ENCODE measurements at regions not wholly inside any gene's neighbourhood (a gene's known extent, or its start where the extent isn't known, plus 50 kb on each side); places are given as distances from the start of the nearest gene placed in this dataset.
A peak's percentile ranks its signal among the peaks of the same experiment; 100 is the strongest.

DNA sequence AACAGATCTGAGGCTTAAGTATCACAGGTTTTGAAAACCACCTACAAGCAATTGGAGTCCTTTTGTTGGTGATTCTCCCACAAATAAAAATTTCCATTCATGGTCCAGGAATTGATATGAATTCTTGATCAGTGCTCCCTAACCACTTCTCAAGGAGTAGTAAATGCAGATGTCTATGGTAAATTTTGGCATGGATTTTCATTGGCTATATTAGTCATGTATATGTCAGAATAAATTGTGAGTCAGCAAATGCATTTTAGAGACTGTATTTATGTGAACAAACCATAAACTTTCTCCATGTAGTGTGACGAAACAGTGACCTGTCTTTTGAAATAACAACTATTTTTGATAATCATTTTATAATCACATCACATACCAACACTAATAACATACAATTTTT is 611.1 kb downstream of the HTR1A start:
- no peak for DNase-seq (ENCODE audit: low read depth, low spot score)

DNA sequence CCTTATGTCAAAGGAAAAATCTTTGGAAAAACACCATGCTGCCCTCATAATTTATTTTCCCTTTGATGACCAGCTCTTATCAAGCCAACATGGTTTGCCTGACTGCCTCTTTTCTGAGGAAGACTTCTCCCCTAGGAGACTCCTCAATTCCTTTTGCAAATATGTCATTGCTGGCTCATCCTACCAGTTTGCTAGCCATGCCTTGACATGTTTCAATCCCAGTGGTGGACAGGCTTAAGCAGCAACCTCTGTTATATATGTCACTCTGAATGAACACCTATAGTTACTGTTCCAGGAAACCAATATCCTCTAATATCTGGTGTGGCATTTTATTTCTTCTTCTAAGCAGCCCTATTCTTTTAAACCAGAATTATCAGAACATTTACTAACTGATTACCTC is 615.8 kb downstream of the HTR1A start:
- no peak for DNase-seq (ENCODE audit: low read depth, low spot score)

DNA sequence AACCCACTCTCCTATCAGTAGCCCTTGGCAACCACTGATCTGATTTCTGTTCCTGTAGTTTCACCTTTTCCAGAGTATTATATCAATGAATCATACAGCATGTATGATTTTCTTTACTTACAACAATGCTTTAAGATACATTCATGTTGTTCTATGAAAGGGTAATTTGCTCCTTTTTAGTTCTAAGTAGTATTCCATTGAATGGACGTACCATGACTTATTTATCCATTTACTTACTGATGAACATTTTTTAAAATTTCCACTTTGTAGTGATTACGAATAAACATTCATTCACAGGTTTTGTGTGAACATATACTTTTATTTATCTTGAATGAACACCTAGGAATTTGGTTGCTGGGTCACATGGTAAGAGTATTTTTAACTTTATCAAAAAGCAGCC is 620.8 kb downstream of the HTR1A start:
- no peak for DNase-seq (ENCODE audit: low read depth, low spot score)

DNA sequence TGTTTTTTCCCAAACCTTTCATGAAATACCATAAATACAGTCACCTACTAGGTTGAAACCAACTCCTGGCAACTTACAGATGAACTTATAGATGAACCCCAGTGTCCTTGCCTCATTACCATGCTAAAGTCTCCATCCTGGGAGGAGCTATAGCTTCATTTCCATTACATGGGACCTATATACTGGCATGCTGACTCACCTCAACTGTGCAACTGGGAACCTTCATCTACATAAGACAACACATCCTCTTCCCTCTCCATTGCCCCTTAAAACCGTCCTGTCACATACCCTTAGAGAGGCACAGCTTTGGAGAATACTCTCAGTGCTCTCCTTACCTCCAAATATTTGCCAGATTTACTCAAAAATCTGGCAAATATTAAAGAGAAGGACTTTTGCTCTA is 638.3 kb downstream of the HTR1A start:
- DNase-seq (ENCODE audit: low read depth, low spot score) = no peak

DNA sequence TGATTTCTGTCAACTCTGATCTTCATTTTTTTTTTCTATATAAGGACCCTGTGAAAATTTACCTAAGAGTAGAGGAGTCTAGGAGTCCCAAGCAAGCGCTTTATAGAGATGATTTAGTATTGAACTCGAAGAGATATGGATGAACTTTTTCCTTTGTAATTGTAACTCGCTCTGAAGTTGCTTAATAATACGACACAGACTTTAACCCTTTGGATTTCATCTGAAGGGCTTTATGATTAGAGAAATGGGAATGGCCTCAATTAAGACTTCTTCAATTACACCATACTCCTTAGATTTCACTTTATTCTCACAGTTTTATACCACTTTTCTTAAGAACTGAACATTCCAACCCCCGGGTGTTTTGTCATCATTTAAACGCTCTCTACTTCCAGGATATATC is 647.7 kb downstream of the HTR1A start:
- no peak for DNase-seq (ENCODE audit: low read depth, low spot score)

DNA sequence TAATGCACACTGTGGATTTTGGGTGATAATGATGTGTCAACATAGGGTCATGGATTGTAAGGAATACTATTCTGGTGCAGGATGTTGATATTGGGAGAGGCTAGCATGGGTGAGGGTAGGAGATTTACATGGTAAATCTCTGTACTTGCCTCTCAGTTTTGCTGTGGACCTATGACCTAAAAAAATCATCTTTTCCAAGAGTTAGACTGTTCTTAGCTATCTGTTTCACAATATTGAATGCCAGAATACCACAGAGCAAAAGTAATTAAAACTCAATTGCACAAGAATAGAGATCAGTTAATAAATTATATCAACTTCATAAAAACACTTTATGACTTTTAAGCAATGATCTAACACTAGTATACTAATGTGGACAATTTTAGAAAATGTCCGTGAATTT is 651.6 kb downstream of the HTR1A start:
- no peak for DNase-seq (ENCODE audit: low read depth, low spot score)

DNA sequence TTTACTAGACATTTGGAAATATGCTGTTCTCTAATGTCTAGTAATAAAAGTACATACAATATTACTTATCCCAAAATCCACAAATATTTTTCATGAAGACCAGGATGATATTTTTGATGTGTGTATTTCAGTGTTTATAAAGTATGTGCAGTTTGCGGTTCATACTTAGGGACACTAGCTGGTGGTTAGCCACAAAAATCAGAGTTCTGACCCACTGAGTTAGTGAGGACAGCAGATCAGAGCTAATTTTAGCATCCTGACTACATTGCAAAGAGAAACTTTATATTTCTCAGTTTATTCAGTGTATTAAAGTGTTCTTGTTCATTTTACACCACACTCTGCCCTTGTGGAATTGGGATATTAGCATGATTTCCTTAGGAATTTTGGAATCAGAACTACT is 655.3 kb downstream of the HTR1A start:
- no peak for DNase-seq (ENCODE audit: low read depth, low spot score)

DNA sequence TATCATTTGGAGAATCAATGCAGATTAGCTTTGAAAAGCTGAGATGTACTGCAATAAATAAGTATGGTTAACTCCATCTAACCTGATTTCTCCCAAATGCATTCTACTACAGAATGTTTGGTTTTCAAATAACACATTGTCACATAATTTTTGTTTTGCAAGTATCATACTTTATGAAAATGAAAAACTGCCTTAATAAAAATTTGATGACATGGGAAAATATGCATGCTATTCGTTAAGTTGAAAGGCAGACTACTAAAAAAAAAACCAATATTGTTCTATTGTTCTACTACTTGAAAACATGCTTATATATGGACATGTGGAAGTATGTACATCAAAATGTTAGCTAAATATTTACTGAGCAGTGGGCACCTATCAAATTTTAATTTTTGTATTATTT is 668.9 kb downstream of the HTR1A start:
- no peak for DNase-seq (ENCODE audit: low read depth, low spot score)

DNA sequence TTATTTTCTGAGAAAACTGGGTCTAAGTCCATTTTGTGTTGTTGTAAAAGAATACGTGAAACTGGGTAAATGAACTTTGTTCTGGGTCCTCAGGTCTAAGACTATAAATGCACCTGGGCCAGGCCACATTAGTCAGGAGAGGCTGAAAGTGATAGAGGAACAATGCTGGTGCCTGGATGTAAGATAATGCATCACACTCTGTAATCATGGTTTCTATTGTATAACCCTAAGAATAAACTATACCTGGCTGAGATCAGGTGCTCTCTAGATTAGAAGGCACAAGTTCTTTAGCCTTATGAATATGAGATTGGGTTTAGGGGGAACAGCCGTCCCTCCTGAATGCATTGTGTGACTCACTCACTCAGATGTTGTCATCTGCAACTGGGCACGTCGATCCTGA is 675.5 kb downstream of the HTR1A start:
- no peak for DNase-seq (ENCODE audit: low read depth, low spot score)

DNA sequence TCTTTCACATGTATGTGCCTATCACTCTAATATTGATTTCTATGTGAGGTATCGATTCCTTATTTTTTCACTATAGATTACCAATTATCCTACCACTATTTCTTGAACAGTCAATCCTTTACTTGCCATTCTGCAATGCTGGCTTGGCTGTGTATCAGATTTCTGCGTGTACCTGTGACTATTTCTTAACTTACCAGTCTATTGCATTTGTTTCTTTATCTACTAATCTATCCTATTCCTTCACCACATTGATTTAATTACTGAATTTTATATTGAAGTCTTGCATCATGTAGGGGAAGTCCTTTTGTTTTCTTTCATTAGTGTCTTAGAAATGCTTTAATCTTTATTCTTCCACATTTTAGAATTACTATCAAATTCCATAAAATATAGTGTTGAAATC is 684.8 kb downstream of the LRRC70 start:
- DNase-seq (ENCODE audit: low read depth, low spot score) = no peak

DNA sequence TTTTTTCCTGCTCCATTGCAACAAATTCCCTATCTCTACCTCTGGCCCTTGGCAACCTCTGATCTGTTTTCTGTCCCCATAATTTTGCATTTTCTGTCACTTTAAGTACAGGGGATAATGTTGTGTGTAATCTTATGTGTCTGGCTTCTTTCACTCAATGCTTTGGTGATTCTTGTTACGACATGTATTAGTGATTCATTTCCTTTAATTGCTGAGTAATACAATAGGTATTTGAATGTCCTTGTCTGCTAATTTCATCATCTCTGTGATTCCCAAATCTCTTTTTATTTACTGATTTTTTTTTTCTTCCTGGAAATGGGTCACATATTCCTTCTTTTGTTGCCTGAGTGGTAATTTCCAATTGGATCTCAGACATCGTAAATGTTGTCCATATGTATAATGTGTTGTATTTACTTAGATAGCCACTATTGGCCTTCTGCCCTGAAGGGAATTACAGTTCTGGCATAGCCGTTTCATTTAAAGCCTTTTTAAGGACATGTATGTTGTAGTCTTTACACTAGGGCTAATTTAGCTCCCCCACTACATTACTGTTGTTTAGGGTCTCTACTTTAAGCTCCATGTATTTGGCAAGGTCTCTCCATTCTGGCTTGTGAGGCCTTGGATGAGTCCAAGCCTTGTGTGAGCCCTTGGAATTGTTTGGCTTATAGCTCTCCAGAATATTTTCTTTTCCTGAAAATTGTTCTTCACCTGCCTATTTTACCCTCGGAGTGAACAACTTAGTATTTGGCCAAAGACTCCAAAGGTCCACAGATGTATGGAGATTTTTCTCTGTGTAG is 683.8 kb downstream of the LRRC70 start:
- DNase-seq (ENCODE audit: low read depth, low spot score) = peak; percentile 13

DNA sequence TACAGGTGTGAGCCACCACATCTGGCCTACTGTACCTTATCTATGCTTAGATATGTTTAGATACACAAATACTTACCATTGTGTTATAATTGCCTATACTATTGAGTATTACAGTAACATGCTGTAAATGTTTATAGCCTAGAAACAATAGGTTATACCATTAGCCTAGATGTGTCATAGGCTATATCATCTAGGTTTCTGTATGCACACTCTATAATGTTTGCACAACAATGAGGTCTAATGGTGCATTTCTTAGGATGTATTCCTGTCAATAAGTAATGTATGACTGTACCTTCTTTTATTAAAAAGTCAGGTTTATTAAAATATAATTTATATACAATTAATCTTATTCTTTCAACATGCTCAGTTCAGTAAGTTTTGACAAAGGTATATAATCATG is 683.1 kb downstream of the LRRC70 start:
- no peak for DNase-seq (ENCODE audit: low read depth, low spot score)

DNA sequence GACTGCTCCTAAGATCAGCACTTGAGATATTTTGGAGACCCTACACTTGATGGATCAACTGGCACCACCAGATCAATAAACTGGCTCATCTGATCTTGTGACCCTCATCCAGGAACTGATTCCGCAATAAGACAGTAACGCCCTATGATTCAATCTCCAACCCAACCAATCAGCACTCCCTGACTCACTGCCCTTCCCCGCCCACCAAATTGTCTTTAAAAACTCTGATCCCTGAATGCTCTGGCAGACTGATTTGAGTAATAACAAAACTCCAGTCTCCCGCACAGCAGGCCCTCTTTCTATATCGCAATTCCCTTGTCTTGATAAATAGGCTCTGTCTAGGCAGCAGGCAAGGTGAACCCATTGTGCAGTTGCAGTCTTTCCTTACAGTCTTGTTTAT is 677.0 kb downstream of the LRRC70 start:
- no peak for DNase-seq (ENCODE audit: low read depth, low spot score)

DNA sequence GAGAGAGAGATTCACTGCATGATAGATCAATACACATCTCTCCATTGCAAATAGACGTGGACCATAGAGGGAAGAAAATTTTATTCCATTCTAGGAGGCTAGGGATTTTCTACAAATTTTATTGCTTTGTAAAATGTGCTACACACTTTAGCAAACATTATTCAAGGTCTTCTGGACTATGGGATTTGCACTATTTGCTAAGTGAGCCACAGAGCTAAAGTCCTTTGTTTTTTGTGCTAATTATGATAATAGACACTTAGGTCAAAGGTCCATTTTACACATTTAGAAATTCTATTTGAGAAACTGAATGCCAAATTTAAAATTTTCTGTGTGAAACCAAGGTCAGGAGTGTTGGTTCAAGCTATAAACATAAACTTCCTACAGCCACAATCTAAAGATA is 672.3 kb downstream of the LRRC70 start:
- DNase-seq (ENCODE audit: low read depth, low spot score) = no peak

DNA sequence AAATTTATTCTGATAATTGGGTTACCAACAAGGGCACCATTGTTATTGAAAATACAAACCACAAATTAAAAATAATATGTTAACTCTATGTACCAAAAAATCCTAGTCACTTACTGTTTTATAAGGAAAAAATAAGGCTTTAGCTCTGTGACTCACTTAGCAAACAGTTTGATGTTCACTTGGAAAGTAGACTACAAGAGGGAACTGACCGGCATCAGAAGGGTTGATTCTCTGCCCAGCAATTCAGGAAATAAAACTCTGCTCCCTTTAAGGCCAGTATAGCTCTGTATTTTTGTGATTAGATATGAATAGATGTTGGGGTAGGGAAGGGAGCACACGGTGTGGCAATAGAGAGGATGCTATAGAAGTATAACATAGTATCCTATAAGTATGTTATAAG is 671.3 kb downstream of the LRRC70 start:
- no peak for DNase-seq (ENCODE audit: low read depth, low spot score)

DNA sequence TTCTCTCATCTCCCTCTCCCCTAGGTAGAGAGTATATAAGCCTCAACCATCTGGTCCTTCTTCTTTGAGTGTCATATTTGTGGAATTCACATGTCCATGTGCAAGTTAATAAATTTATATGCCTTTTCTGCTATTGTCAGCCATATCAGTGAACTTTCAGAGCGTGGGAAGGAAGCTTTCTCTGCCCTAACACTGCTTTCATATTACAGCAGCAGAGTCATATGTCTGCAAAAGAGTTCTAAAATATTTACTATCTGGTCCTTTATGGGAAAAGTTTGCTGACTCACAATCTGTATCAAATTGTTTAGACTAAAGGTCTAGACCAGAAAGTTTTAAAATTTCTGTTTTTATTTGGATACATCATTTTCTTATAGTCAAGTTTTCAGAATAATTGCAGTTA is 669.0 kb downstream of the LRRC70 start:
- no peak for DNase-seq (ENCODE audit: low read depth, low spot score)

DNA sequence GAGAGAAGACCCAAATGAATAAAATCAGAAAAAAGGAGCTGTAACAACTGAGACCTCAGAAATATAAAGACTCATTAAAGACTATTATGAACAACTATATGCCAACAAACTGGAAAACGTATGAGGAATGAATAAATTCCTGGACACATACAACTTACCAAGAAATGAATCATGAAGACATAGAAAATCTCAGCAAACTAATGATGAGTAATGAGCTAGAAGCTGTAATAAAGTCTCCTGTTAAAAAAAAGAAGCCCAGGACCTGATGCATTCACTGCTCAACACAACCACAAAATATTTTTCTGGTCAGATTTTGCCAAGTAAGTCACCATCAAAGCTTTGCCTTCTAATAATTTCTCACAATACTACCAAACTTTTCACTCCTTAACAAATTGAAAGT is 666.7 kb downstream of the LRRC70 start:
- DNase-seq (ENCODE audit: low read depth, low spot score) = peak; percentile 37

DNA sequence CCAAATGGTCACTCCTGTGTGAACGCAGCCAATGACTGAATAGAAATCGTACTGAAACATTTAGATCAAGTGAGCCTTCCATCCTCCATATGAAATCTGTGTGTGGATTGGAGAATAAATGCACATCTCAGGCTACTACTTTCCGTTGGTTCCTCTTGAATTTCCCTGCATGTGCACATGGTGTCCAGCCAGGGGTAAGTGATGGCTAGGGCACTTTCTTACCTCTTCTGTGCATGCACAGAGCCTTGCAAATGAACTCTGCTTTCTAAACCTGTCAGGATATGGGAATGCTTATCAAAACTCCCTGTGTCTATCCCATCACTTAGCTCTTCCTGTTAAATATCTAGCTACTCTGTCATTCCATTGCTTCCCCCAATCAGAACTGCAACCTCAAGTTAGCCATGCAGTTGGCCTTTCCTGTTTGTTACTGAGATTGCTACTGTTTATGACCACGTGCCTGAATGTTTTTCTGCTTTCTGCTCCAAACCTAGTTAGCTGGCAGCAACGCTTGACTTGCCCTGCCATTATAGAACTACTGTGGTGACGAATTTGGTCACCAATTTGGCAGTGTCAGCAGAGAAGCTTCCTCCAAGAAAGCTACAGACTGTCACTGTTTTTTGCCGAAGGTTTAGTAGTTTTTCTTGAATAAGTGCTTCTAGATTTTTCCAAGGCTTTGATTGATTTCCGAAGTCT is 661.6 kb downstream of the LRRC70 start:
- DNase-seq (ENCODE audit: low read depth, low spot score) = peak; percentile 34

DNA sequence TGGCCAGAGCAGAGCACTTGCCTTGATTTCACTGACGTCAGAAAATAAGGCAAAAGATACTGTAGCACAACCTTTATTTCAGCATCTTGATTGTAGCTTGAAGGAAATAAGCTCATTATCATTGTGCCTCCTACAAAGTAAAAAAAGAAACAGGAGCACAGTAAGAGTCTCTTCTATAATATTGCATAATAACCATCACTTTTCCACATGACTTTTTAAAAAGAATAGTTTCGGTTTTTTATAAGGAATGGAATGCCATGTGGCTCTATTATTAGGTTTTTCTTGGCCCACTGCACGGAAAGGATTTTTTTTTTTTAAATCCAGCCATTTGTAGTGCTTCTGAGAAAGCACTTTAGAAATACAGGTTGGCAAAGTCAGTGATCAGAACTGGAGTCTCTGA is 655.3 kb downstream of the LRRC70 start:
- DNase-seq (ENCODE audit: low read depth, low spot score) = peak; percentile 66

DNA sequence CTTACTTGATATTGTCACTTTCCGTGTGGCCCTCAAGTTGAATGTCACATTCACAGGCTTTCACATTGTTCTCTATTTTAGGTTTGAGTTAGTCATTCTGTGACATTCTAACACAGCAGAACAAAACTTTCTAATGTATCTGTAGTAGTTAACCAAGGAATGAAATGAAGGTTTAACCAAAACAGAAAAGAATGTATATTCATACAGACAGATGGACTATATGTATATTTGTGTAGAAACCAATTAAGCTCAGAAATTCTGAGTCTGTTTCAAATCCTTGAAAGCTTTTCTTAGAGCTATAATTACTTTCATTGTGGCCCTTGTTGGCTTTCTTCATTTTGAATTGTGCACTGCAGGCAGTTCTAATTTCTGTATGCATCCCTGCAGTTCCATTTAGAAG is 654.7 kb downstream of the LRRC70 start:
- no peak for DNase-seq (ENCODE audit: low read depth, low spot score)

DNA sequence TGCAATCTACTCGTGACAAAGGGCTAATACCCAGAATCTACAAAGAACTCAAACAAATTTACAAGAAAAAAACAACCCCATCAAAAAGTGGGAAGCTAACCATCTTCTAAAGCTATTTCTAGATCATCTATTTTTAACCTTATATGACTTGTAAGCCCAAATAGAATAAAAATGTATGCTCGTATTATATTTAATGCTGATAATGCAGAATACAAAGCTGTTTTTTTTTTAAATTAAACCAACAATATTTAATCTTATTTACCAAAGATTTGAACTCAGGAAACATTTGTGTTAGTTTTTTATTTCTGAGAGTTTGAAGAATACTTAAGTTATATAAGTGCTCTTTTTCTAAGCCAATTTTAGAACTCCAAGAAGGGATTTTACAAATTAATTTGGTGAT is 652.1 kb downstream of the LRRC70 start:
- DNase-seq (ENCODE audit: low read depth, low spot score) = no peak

DNA sequence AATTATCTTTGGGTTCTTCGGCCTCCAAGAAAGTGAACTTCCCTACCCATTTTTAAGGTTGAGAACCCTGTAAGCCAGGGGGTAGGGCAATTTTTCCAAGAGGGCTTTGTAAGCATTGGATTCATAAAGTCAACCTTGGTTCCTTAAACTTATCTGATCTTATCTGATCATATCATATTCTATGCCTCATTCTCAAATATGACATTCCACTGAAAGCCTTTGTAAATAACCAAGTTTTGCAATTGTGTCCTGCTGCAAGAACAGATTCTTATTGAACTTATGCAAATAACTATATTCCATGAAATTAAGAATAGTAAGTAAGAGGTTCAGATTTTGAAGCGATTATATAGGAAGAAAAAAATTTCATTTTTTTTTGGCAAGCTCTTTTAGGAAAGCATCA is 649.5 kb downstream of the LRRC70 start:
- no peak for DNase-seq (ENCODE audit: low read depth, low spot score)

DNA sequence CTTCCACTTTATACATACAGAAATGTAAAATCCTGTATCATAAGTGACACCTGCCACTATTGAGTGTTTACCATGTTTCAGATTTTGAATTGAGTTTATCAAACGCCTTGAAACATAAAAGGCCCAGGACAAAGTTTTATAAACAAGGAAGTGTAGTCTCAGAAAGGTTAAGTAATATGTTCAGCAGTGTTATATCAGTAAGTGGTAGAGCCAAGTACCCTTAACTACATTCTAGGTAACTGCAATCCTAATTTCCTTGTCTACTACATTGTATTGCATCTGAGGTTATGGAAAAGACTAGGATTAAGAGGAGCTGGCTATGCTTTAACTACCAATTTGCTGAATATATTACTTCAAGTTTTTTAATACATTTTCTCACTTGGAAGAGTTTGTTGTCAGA is 641.6 kb downstream of the LRRC70 start:
- no peak for DNase-seq (ENCODE audit: low read depth, low spot score)

DNA sequence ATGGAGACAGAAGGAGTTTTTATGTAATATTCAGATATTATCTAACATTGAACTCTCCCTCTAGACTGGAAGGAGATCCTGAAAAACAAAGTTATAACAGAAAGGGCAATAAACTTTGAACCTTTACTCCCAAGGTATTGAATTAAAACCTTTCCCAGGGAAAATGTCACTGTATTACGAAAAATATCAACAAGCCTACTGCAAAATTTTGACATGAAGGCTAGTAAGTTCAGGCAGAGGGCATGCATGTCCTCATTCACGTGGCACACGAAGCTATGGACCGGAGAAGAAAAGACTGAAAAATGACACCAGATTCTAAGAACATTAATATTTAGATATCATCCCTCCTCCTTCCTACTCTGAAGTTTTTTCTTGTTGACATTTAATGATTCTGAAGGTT is 638.8 kb downstream of the LRRC70 start:
- no peak for DNase-seq (ENCODE audit: low read depth, low spot score)

All from astrocyte of the hippocampus (primary cell).